ENCODE measurements at regions not wholly inside any gene's neighbourhood (a gene's known extent, or its start where the extent isn't known, plus 50 kb on each side); places are given as distances from the start of the nearest gene placed in this dataset.
"Not testable (repeated sequence)": the region's sequence is repeated elsewhere in the genome, so short reads cannot be mapped to it uniquely, and the experiment has no call there.

DNA sequence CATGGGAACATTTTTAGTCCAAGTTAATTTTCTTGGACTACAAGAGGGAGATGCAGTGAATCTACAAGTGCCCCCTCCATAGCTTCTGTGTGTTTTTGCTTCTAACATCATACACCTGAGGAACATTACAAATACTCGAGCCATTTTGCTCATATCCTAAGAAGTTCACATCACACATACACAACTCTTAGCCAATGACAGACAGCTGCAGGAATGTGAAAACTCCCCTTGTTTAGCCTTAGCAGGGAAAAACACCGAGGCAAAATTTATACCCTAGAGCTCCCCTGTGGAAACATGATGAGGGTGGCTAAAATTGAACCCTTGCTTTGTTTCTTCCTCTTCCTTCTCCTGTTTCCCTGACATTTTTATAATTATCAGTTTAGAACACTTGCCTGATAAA, 928.3 kb upstream of the NRXN1 start:
- no peak for DNase-seq

GRCh38 chr2:51959696-51960095, 927.8 kb upstream of the NRXN1 start:
- no peak for DNase-seq

GRCh38 chr2:51953931-51954330, 922.0 kb upstream of the NRXN1 start:
- no peak for DNase-seq

DNA sequence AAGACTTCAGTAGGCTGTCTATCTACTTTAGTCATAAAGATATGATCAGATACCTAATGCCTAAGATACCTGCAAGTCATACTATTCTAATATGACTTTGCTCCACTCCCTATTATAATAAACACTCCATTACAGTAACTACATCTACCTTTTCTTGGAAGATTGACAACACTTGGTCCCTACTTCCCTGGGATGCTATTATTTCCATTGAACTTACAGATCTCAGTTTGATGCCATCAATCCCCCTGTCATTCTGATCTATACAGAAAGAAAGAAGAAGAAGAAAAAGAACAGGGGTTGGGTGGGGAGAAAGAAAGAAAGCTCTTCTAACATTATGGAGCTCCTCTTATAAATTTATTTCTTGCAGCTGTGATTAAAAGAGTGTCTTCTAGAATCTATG, 889.1 kb upstream of the NRXN1 start:
- DNase-seq, result no peak

- DNase-seq, result no peak
Observed at GRCh38 chr2:51920509-51920908, 888.6 kb upstream of the NRXN1 start.

DNA sequence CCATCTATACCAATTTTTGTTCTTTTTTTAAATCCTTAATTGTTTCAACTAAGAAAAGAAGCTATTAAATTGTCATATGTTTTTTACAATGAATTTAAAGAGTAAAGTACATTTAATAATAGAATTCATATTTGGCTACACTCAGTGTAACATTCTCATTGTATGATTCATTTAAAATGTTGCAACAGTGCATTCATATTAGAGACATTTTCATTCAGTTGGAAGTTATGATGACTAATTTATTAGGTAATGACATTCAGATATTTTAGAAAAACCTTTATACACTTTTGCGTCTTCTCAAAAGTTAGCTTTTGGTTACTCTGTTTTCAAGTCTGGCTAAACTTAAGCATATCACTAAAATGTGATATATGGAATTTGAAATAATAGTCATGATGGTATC, 887.5 kb upstream of the NRXN1 start:
- no peak for DNase-seq

- no peak for DNase-seq
Observed at GRCh38 chr2:51918113-51918512, 886.2 kb upstream of the NRXN1 start.

DNA sequence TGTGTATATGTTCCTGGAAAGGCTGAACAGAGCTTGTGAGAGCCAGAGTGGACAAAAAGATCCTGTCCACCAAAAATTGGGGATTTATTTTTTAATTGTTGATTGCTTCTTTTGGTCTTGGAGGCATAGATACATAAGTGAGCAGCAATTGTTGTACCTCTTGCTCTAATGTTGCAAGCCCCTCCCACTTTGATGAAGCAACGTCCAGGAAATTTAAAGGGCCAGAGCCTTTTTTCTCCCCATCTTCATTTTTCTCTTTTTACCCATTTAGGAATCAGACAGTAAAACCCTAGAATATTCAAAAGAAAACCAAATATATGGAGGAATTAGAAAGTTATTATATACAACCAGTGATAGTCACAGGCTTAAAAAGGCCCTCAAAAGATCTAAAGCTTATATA, 871.8 kb upstream of the NRXN1 start:
- DNase-seq, result no peak

- DNase-seq, result no peak
Observed at GRCh38 chr2:51899643-51900042, 867.7 kb upstream of the NRXN1 start.

DNA sequence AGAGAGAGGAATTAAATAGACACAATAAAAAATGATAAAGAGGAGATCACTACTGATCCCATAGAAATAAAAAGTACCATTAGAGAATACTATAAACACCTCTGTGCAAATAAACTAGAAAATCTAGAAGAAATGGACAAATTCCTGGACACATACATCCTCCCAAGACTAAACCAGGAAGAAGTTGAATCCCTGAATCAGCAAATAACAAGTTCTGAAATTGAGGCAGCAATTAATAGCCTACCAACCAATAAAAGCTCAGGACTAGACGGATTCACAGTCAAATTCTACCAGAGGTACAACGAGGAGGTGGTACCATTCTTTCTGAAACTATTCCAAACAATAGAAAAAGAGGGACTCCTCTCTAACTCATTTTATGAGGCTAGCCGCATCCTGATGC, 862.7 kb upstream of the NRXN1 start:
- not testable (repeated sequence) for DNase-seq

- no peak for DNase-seq
Observed at GRCh38 chr2:51888120-51888519, 856.2 kb upstream of the NRXN1 start.

DNA sequence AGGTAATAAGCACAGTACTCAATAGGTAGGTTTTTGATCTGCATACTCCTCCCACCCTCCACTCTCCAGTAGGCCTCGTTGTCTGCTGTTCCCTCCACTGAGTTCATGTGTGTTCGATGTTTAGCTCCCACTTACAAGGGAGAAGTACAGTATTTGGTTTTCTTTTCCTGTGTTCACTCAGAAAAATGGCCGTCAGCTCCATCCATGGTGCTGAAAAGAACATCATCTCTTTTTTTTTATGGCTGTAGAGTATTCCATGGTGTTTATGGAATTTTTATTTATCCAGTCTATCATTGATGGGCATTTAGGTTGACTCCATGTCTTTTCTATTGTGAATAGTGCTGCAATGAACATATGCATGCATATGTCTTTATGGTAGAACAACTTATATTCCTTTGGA, 849.7 kb upstream of the NRXN1 start:
- no peak for DNase-seq

GRCh38 chr2:51880153-51880552, 848.2 kb upstream of the NRXN1 start:
- no peak for DNase-seq

DNA sequence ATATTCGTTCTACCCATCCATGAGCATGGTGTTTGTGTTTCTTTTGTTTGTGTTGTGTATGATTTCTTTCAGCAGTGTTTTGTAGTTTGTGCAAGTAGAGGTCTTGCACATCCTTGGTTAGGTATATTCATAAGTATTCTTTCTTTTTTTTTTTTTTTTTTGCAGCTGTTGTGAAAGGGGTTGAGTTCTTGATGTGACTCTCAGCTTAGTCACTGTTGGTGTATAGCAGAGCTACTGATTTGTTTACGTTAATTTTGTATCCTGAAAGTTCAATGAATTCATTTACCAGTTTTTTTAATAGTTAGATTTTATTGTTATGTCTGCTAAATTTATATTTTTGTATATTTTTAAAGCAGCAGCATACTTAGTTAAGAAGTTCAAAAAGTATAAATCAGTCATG, 834.4 kb upstream of the NRXN1 start:
- DNase-seq, result no peak

DNA sequence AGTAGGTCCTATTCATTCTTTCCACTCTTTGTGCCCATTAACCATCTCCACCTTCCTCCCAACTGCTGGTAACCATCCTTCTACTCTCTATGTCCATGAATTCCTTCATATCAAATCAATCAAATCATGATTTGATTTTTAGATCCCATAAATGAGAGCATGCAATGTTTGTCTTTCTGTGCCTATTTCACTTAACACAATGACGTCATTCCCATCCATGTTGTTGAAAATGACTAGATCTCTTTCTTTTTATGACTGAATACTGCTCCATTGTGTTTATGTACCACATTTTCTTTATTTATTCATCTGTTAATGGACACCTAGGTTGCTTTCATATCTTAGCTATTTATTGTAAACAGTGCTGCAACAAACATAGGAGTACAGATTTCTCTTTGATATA, 827.3 kb upstream of the NRXN1 start:
- DNase-seq, result no peak

GRCh38 chr2:51855683-51856082, 823.8 kb upstream of the NRXN1 start:
- DNase-seq, result no peak

- no peak for DNase-seq
Observed at GRCh38 chr2:51846796-51847195, 814.9 kb upstream of the NRXN1 start.

DNA sequence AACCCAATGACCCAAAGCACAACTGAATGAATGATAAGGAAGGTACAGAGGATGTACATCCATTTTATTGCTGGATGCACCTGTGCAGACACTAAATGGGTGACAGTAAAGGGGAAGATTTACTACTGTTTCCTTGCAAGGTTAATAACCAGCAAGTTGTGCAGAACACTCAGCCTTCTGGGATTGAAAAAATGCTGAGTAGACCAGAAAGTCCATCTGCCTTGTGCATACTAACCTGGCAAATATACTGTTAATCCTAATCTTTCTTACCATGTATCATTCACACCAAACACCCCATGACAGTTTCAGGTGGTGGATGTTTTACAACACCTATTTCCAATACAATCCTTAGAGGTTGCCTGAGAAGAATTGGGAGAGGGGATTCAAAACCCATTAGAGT, 814.1 kb upstream of the NRXN1 start:
- DNase-seq, result no peak

DNA sequence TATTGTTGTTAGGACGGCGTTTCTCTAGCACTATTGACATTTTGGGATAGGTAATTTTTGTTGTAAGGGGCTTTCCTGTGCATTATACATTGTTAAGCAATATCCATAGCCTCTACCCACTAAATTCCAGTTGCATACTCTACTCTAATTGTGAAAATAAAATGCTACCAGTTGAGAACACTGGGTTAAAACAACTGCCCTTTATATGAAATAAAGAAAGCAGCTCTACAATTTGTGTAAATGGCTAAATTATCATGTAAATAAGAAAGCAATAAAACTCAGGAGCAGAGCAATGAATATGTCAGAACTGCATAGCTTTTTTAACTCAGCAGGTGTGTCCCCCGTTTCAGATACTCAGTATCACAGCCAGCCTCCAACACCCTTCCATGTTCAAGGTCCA, 812.7 kb upstream of the NRXN1 start:
- no peak for DNase-seq

- no peak for DNase-seq
Observed at GRCh38 chr2:51829477-51829876, 797.5 kb upstream of the NRXN1 start.

DNA sequence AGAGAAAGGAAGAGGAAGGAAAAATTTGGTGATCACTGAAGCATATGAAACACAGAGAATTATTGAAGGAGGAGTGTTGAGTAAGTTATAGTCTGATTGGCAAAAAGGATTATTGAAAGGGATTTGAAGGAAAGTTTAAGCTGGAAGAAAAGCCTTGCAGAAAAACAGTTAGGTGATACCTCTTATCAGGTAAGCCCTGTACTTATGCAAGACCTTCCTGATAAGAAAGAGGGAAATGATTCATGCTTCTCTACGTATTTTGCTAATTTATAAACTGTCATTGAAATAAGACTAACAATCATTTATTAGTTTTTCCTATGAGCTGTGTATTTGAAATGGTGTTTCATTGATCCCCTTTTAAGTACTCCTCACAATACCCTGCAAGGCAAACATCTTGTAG, 793.9 kb upstream of the NRXN1 start:
- DNase-seq, result no peak

DNA sequence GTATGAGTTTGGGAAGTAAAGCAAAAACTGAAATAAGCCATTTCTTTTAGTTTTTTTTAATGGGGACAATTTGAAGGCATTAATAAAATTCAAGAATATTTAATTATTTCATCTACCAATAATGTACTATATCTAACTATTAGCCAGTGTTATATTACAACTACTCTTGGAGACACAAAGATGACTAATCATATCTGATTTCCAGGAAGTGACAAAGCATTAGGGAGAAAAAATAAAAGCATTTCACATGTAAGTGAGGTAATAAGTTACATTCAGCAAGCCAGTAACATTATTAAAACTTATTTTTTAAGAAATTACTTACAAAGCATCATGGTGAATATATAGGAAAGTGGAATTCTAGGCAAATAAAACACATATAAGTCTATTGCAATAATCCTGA, 781.3 kb upstream of the NRXN1 start:
- no peak for DNase-seq

- DNase-seq, result no peak
Observed at GRCh38 chr2:51812138-51812866, 780.4 kb upstream of the NRXN1 start.

GRCh38 chr2:51810197-51810596, 778.3 kb upstream of the NRXN1 start:
- DNase-seq, result no peak

- no peak for DNase-seq
Observed at GRCh38 chr2:51807229-51807628, 775.3 kb upstream of the NRXN1 start.
